ENCODE measurements at regions not wholly inside any gene's neighbourhood (a gene's known extent, or its start where the extent isn't known, plus 50 kb on each side); places are given as distances from the start of the nearest gene placed in this dataset.

GRCh38 chr5:93329756-93330155 lies 251.3 kb downstream of the NR2F1-AS1 start:
- DNase-seq: no peak
- intact Hi-C loops (cut with DNase I; ENCODE audit: low total_unique reads): no loop called here
- Histone ChIP-seq H3K4me3 (no peak overlapping the region), H3K4me1 (no peaks in the 10 kb centered on the region), H3K27me3 (replicated peaks in 1 of 7) (no peaks in the 10 kb centered on the region), H3K36me3 (no peaks in the 10 kb centered on the region), H3K27ac (no peak overlapping the region), H3K9me3 (no peaks in the 10 kb centered on the region)
- no peak for TF ChIP-seq POLR2A (IDR thresholded peaks at IDR 0.05)
- TF ChIP-seq POLR2AphosphoS5 (IDR thresholded peaks at IDR 0.05): no peak
- TF ChIP-seq, protein P1, sequence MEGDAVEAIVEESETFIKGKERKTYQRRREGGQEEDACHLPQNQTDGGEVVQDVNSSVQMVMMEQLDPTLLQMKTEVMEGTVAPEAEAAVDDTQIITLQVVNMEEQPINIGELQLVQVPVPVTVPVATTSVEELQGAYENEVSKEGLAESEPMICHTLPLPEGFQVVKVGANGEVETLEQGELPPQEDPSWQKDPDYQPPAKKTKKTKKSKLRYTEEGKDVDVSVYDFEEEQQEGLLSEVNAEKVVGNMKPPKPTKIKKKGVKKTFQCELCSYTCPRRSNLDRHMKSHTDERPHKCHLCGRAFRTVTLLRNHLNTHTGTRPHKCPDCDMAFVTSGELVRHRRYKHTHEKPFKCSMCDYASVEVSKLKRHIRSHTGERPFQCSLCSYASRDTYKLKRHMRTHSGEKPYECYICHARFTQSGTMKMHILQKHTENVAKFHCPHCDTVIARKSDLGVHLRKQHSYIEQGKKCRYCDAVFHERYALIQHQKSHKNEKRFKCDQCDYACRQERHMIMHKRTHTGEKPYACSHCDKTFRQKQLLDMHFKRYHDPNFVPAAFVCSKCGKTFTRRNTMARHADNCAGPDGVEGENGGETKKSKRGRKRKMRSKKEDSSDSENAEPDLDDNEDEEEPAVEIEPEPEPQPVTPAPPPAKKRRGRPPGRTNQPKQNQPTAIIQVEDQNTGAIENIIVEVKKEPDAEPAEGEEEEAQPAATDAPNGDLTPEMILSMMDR (IDR thresholded peaks at IDR 0.05 in 8 of 11, conservative IDR thresholded peaks at IDR 0.05 in 3 of 11): no peak
- 68 to 77% (median 75%) methylated on average over 1 of the region's 1 CpG for WGBS, 5 donors

DNA sequence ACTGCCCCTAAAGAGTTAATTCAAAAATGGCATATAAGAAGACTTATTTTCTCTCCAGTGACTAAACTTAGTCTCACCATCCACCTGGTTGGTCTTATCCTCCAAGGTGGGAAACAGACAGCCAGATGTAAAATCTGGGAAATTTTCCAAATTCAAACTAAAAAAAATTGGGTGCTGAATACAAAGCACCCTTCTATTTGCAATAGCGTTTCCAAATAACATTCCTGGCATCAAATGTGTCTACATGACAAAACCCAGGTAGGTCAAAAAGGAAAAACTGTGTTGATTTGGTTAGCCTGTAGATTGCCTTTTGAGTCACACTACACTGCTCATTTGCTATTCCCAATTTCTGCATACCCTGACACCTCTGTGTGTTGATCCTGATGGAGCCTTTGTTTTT lies 252.2 kb downstream of the NR2F1-AS1 start:
- intact Hi-C loops (cut with DNase I; ENCODE audit: low total_unique reads): no loop called here
- no peak for TF ChIP-seq POLR2A (IDR thresholded peaks at IDR 0.05)
- TF ChIP-seq POLR2AphosphoS5 (IDR thresholded peaks at IDR 0.05): no peak
- TF ChIP-seq, protein P1 (IDR thresholded peaks at IDR 0.05 in 8 of 11, conservative IDR thresholded peaks at IDR 0.05 in 3 of 11): no peak
- 69 to 89% (median 87%) methylated on average over 1 of the region's 1 CpG for WGBS, 5 donors
- Histone ChIP-seq H3K4me3 (no peak overlapping the region), H3K4me1 (no peaks in the 10 kb centered on the region), H3K36me3 (no peaks in the 10 kb centered on the region), H3K9me3 (no peaks in the 10 kb centered on the region), H3K27ac (no peak overlapping the region), H3K27me3 (replicated peaks in 1 of 7) (no peaks in the 10 kb centered on the region)
- no peak for DNase-seq

DNA sequence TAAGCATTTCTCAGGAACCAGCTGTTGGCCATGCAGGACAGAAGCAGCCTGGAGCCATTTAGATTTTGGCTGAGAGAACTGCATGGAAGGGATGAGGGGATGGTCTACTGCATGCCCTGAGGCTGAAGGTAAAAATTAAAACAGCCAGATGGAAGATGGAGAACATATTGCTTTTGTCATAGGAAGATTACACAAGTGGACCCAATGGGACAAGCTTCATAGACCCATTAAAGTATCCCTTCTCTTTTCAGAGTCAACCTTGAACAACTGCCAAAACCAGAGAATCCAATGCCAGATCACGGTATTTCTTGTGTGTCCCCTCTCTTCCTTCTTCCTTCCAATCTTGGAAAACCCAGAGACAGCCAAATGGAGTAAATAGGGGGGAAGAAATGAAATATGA lies 253.4 kb downstream of the NR2F1-AS1 start:
- intact Hi-C loops (cut with DNase I; ENCODE audit: low total_unique reads): no loop called here
- no peaks in the 10 kb centered on the region for H3K4me1 ChIP-seq
- H3K27ac ChIP-seq: no peak overlapping the region
- WGBS, 5 donors: 46 to 75% (median 69%) methylated on average over 1 of the region's 1 CpG
- H3K27me3 ChIP-seq (replicated peaks in 1 of 7): no peaks in the 10 kb centered on the region
- no peaks in the 10 kb centered on the region for H3K36me3 ChIP-seq
- DNase-seq: no peak
- TF ChIP-seq POLR2A (IDR thresholded peaks at IDR 0.05): no peak
- TF ChIP-seq, protein P1 (IDR thresholded peaks at IDR 0.05 in 8 of 11, conservative IDR thresholded peaks at IDR 0.05 in 3 of 11): no peak
- TF ChIP-seq POLR2AphosphoS5 (IDR thresholded peaks at IDR 0.05): no peak
- no peaks in the 10 kb centered on the region for H3K9me3 ChIP-seq
- no peak overlapping the region for H3K4me3 ChIP-seq

DNA sequence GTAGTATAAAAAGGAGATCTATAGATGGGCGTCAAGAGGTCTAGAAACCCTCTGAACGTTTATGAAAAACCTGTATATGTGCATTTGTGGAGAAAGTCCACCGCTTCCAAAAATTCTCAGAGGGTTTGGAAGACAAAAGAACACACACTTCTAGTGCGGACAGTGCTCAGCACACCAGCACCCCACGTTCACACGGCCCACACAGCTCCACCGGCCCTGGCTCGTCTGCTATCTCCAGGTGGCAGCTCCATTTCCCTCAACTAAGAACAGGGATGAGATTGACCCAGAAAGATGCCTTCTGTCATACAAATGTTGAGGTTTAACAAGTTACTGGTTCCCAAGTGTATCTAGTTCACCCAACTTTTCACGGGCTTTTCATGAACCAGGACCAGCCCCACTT lies 255.1 kb downstream of the NR2F1-AS1 start:
- no peak for DNase-seq
- intact Hi-C loops (cut with DNase I; ENCODE audit: low total_unique reads): no loop called here
- Histone ChIP-seq H3K4me1 (no peaks in the 10 kb centered on the region), H3K4me3 (no peak overlapping the region), H3K9me3 (no peaks in the 10 kb centered on the region), H3K27me3 (replicated peaks in 1 of 7) (no peaks in the 10 kb centered on the region), H3K27ac (no peak overlapping the region), H3K36me3 (no peaks in the 10 kb centered on the region)
- no peak for TF ChIP-seq POLR2AphosphoS5 (IDR thresholded peaks at IDR 0.05)
- TF ChIP-seq, protein P1 (IDR thresholded peaks at IDR 0.05 in 8 of 11, conservative IDR thresholded peaks at IDR 0.05 in 3 of 11): no peak
- TF ChIP-seq POLR2A (IDR thresholded peaks at IDR 0.05): no peak
- WGBS, 5 donors: 86 to 95% (median 91%) methylated on average over 9 of the region's 9 CpGs

All from spleen (tissue), 11 donors.